ENCODE measurements at regions not wholly inside any gene's neighbourhood (a gene's known extent, or its start where the extent isn't known, plus 50 kb on each side); places are given as distances from the start of the nearest gene placed in this dataset.

DNA sequence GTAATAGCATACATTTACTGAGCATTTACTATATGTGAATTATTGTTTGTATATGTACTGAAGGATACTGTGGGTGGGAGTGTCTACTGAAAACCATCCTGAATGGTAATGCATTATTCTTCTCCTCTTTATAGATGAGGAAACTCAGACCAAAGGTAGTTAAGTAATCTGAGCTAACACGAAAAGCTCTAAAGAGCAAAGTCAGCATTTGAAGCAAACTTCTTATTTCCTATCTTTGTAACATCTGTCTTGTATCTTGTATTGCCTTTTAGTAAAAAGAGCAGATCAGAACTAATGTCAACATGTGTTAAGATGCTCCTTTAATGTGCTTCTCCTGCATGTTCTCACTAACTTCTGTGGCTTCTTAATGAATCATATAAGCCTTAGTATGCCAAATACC lies 382.8 kb upstream of the NXPH2 start:
- TF ChIP-seq POLR2A (IDR thresholded peaks at IDR 0.05) (no peak), POLR2AphosphoS5 (IDR thresholded peaks at IDR 0.05) (no peak), EP300 (IDR thresholded peaks at IDR 0.05; ENCODE audit: low read depth) (no peak)
- TF ChIP-seq, protein P1, sequence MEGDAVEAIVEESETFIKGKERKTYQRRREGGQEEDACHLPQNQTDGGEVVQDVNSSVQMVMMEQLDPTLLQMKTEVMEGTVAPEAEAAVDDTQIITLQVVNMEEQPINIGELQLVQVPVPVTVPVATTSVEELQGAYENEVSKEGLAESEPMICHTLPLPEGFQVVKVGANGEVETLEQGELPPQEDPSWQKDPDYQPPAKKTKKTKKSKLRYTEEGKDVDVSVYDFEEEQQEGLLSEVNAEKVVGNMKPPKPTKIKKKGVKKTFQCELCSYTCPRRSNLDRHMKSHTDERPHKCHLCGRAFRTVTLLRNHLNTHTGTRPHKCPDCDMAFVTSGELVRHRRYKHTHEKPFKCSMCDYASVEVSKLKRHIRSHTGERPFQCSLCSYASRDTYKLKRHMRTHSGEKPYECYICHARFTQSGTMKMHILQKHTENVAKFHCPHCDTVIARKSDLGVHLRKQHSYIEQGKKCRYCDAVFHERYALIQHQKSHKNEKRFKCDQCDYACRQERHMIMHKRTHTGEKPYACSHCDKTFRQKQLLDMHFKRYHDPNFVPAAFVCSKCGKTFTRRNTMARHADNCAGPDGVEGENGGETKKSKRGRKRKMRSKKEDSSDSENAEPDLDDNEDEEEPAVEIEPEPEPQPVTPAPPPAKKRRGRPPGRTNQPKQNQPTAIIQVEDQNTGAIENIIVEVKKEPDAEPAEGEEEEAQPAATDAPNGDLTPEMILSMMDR (IDR thresholded peaks at IDR 0.05): no peak
